Stimulated activated CD4-positive, alpha-beta T cell treated with anti-CD3 and anti-CD28 coated beads, TNF-alpha, amount 100 ng/mL, for 1 hour (primary cell): ENCODE measurements at regions not wholly inside any gene's neighbourhood (a gene's known extent, or its start where the extent isn't known, plus 50 kb on each side); places are given as distances from the start of the nearest gene placed in this dataset.
"Not testable (repeated sequence)": the region's sequence is repeated elsewhere in the genome, so short reads cannot be mapped to it uniquely, and the experiment has no call there.

ENCODE experiments used
- DNase-seq, 3 donors: peaks; one replicate each; pipeline ENCODE4 v3.0.0-alpha.2; 2020; ENCODE audit warnings: low read depth in 3 of 3, low spot score in 1 of 3

DNA sequence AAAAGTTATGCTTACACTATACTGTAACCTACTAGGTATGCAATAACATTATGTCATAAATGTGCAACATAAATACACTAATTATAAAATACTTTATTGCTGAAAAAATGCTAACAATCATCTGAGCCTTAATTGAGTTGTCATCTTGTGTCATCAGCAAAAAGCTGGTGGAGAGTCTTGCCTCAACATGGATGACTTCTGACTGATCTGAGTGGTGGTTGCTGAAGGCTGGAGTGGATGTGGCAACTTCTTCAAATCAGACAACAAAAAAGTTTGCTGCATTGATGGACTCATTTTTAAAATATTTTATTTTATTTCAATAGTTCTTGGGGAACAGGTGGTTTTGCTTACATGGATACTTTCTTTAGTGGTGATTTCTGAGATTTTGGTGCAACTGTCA is 93.9 kb upstream of the AMN1 start:
- DNase-seq, result no peak

DNA sequence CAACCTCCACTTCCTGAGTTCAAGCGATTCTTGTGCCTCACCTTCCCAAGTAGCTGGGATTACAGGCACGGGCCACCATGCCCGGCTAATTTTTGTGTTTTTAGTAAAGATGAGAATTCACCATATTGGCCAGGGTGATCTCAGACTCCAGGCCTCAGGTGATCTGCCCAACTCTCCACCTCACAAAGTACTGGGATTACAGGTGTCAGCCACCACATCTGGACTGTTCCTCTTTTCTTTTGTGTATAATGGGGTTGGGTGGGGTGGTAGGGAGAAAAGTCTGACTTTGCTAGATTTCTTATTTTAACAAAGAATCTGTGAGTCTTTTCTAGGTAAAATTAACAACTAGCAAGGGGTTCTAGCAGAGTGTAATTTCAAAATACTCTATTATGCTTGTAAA is 92.7 kb upstream of the AMN1 start:
- no peak for DNase-seq

DNA sequence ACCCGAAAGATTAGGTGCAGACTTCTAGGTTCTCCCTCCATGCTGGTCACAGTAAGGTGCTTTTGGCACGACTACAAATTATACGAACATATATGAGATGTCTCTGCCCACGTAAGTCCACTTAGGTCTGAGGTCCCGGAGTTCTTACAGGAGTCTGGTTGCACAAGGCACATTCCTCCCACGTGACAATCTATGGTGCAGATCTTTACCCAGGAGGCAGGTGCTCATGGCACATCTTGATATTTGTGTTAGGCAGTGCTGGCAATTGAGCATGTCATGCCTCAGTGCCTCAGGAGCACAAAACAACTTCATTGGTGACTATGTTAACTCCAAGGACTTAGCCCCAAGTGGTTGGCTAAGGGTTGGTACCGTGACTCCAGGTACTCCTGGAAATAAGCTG is 92.0 kb upstream of the AMN1 start:
- DNase-seq, result no peak

DNA sequence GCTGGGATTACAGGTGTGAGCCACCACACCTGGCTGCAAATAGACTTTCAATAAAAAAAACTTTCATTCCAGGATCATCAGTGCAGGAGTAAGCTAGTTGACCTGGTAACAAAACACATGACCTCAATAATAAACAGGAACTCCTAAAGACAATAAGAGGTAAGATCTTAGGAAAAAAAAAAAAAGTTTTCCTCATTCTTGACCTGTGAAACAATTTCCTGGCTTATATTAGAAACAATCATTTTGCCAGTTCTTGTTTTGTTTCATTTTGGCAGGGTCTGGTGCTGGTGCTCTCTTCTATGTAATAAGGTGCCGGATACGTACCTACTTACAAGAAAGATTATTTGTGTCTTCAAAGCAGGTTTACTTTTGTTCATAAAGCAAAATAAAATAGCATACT is 90.6 kb upstream of the AMN1 start:
- no peak for DNase-seq

DNA sequence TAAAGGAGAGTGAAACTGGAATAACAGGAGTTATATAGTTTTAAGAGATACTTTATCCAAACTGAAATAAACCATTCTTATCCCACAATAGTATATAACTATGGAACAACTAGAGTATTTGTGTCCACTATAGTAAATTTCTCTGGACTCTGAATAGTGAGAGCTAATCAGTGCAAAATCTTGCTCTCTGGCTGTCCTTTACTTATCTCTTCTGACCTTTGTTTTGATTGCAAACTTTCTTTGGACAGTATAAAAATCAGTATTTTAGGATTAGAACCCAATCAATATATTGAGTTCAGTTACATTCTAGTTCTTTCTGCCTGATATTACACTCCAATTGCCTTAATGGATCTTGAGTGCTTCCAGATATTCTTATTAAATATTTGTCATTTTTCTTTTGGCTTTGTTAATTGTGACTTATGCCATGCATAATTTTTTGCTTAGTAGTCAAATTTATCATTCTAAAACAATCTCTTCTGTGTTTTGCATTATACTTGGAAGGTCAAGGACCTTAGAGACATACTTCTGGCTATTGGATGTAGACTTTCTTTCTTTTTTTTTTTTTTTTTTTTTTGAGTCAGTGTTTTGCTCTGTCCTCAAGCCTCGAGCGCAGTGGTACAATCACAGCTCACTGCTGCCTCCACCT is 89.9 kb upstream of the AMN1 start:
- no peak for DNase-seq

DNA sequence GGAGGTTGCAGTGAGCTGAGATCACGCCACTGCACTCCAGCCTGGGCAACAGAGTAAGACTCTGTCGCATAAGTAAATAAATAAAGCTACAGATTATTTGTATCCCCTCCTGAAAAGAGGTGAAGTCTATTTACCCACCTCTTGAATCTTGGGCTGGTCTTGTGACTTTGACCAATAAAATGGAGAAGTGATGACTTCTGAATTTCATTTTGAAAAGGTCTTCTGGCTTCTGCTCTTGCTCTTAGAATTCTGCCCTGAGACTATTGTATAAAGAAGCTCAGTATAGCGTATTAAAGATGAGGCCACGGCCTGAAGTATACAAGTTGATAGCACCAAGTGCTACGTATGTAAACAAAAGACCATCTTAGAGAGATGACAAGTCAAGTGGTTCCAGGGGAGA is 88.3 kb upstream of the AMN1 start:
- no peak for DNase-seq

DNA sequence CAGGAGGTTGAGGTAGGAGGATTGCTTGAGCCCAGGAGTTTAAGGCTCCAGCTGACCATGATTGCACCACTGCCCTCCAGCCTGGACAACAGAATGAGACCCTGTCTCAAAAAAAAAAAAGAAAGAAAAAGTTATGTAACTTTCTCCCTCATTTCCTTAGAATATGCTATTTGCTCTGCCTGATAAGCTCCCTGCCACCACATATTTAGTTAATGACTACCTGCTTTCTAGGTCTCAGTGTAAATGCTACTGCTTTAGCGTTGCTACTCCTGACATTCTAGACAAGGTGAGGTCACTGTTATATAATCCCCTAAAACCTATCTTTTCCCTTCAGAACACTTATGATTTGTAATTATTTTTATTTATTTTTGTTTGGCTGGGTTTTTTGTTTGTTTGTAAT is 86.3 kb upstream of the AMN1 start:
- DNase-seq, result no peak

DNA sequence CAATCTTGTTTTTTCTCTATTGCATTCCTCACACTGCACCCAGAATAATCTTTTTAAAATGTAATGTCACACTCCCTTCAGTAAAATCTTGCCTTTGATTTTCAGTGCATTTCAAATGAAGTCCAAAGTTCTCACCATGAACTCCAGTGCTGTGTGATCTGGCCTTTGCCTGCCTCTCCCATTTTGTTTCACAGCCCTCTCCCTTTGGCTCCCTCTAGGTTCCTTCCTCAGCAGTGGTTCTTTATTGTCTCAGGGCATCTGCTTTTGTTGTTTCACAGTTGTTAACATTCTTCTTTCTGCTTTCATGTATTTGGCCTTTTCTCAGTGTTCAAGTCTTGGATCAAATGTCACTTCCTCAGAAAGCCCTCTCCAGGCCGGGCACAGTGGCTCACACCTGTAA is 84.5 kb upstream of the AMN1 start:
- DNase-seq, result no peak

DNA sequence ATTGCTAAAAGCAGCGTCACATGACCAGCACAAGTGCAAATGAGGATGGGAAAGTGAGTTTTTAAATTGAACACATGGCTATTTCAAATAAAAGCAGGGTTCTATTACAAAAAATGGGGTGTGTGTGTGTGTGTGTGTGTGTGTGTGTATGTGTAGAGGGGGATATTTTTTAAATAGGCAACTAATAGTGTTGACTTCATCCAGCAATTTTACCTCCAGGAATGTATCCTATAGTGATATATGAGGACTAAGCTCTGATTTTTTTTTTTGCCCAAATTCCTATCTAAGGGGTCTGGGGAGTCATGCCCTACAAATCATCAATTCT is 78.9 kb upstream of the AMN1 start:
- DNase-seq, result no peak

DNA sequence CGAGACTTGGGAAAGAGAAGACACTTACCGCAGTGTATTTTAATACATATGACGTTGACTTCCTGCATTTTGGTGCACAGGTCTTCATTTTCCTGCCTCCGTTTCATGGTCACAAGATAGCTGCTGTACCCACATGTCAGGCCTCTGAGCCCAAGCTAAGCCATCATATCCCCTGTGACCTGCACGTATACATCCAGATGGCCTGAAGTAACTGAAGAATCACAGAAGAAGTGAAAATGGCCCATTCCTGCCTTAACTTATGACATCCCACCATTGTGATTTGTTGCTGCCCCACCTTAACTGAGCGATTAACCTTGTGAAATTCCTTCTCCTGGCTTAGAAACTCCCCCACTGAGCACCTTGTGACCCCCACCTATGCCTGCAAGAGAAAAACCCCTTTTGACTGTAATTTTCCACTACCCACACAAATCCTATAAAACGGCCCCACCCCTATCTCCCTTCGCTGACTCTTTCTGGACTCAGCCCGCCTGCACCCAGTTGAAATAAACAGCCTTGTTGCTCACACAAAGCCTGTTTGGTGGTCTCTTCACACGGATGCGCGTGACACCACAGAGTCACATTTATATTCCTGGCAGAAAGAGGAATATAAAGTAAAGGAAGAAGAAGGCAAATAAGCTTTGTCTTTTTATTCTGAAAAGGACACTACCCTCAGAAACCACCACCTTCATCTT is 78.4 kb upstream of the AMN1 start:
- DNase-seq, result not testable (repeated sequence)

DNA sequence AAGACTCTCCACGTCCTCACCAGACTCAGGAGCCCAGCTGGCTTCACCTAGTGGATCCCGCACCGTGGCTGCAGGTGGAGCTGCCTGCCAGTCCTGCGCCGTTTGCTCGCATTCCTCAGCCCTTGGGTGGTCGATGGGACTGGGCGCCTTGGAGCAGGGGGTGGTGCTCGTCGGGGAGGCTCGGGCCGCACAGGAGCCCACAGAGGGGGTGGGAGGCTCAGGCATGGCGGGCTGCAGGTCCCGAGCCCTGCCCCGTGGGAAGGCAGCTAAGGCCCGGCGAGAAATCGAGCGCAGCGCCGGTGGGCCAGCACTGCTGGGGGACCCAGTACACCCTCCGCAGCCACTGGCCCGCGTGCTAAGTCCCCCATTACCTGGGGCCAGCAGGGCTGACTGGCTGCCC is 76.9 kb upstream of the AMN1 start:
- not testable (repeated sequence) for DNase-seq

DNA sequence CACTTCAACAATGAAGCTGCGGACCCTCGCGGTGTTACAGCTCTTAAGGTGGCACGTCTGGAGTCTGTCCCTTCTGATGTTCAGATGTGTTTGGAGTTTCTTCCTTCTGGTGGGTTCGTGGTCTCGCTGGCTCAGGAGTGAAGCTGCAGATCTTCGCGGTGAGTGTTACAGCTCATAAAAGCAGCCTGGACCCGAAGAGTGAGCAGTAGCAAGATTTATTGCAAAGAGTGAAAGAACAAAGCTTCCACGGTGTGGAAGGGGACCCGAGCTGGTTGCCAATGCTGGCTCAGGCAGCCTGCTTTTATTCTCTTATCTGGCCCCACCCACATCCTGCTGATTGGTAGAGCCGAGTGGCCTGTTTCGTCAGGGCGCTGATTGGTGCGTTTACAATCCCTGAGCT is 75.9 kb upstream of the AMN1 start:
- DNase-seq, result not testable (repeated sequence)

DNA sequence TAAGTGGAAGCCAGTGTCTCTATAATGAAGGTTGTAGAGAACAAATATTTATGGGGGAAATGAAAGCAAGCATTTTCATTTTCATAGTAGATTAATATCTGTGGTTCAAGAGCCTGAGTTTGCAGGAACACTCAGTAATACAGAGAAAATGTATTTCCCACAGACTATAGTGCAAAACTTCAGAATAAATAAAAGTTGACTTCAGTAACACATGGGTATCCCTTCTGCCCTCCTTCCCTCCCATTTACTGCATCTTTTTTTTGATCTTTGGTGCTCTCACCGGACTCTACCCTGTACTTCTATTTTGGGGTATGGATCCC is 75.3 kb upstream of the AMN1 start:
- DNase-seq, result no peak

DNA sequence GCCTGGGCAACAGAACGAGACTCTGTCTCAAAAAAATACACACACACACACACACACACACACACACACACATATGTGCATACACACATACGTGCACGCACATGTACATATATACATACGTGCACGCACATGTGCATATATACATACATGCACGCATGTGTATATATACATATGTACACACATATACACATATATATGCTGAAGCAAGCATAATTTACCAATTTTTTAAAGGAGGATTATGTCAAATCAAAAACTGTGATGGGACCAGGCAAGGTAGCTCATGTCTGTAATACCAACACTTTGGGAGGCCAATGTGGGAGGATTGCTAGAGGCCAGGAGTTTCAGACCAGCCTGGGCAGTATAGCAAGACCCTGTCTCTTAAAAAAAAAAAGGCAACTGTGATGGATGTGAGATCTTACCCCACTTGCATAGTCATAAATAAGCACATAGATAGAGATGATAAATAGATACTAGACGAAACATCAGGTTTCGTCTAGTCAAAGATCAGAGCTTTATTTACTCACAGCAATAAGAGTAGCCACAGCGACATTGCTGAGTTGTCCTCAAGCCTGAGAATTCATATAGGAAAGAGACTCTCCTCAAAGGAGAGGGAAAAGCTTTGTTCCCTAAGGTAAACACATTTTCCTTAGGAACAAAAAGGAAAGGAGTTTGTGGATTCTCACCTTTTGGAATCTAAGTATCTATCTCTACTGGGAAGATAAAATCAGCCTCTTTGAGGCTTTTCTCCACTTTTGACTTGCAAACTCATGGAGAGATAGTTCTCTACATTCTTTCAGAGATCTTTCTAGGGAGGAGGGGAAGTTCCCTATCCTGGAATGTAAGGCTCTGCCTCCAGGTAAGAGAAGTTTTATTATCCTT is 74.7 kb upstream of the AMN1 start:
- no peak for DNase-seq

DNA sequence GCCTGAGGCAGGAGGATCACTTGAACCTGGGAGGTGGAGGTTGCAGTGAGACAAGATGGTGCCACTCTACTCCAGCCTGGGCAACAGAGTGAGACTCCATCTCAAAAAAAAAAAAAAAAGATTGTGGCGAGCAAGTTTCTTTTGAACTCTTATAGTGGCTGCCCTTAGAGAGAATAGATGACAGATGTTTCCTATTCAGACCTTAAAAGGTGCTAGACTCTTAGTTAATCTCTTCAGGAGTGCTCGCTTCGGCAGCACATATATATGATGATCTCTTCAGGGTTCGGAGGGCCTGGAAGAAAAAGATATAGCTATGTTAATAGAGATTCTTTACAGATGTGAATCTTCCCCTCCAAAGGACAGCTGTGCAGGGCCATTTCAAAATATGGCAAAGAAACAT is 73.1 kb upstream of the AMN1 start:
- DNase-seq, result no peak

DNA sequence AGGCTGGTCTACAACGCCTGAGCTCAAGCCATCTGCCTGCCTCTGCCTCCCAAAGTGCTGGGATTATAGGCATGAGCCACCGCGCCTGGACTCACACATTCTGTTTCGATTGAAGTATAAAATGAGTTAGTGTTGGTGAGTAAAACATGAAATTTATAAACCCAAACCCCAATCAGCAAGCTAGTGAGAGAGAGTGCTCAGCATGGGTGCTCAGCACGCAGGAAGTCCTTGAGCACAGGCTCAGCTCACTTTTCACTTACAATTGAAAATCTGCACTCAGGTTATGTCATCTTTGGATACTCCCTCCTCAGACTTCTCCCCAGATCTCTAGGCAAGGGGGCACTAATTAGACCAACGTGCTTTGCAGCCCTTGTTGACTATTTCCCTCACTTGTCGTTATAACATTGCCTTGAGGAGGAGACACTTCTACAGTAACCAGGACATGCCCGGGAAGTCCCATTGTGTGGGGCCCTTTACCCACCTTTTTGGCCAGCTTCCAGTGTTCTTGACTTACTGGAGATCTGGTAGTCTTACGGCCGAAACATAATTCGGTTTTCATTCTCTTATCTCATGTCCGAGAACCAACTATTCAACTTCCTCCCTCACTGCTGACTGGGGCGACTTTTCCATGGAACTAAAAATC is 68.5 kb upstream of the AMN1 start:
- no peak for DNase-seq

DNA sequence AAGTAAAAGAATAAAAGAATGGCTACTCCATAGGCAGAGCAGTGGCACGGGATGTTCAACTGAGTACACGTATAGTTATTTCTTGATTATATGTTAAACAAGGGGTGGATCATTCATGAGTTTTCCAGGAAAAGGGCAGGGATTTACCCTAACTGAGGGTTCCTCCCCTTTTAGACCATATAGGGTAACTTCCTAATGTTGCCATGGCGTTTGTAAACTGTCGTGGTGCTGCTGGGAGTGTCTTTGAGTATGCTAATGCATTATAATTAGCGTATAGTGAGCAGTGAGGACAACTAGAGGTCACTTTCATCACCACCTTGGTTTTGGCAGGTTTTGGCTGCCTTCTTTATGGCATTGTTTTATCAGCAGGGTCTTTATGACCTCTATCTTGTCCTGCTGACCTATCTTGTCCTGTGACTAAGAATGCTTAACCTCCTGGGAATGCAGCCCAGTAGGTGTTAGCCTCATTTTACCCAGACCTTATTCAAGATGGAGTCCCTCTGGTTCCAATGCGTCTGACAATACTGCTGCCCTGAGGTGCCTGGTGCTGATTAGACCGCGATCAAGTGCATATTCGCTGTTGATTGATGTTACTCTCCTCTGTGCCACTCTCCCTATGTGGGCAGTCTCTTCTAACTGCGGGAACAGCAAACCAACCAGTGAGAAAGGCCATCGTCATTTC is 67.6 kb upstream of the AMN1 start:
- DNase-seq, result no peak

DNA sequence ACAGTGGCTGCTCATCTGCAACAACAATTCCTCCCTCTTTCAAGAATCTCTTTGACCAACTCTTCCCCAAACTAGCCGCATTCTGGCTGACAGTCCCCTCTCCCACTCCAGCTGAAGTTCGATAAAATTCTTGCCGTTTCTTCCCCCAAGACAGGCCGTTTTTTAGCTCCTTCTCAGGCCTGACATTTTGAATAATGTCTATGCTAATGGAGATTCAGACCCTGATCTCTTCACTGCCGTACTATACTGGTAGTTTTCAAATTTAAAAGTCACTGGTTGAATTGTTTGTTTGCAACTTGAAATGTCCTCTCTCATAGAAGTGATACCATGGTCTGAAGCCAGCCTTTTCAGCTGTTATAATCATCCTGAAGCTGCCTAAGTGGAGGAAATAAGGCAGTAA is 65.9 kb upstream of the AMN1 start:
- DNase-seq, result no peak

DNA sequence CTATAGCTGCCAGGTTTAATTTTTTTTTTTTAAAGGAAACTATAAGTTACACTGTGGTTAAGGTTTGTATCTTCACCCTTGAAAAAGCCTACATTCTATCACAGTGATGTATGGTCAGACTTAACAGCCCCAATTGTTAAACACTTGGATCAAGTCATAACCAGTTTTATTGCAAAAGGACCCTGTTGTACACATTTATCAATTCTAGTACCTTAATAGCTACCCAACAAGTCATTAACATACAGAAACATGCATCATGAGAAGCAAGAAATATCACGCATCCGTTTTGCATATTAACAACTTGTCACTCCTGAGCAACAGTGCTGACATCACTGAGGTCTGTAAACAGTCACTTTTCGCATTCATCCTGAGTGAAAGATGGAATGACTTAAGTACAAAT is 62.4 kb upstream of the AMN1 start:
- not testable (repeated sequence) for DNase-seq

DNA sequence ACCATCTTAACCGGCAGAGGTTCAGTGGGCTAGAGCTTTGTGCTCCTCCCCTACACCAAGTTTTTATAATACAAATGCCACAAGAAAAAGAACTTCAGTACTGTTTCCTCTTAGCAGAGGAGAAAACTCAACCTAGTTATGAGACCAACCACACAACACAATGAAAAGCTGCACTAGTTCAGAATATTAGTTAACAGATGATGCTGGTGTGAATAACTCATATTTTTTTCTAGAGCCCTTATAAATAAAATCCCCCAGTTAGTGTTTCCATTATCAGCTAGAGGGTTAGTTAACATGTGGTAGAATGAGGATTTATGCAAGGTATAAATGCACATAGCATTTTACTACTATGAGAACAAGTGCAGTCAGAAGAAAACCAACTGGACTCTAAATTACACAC is 61.9 kb upstream of the AMN1 start:
- DNase-seq, result no peak

DNA sequence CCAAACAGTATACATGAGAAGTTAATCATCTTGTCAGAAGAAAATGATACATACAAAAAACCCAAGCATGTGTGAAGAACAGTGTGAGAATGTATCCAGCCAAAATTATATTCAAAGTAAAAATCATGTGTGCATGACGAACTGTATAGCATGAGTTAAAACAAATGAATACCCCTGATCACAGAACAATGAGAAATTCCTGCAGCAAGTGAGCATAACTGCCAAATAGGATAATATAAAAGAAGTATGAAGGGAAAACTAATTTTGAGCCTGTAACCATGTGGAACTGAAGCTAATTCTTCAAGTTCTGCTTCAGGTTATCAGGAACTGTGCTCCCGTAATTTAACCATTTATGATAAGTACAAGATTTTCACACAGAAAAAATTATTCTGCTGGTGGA is 56.5 kb upstream of the AMN1 start:
- no peak for DNase-seq
